Right ventricle myocardium inferior (tissue), 1 donor: ENCODE measurements at regions not wholly inside any gene's neighbourhood (a gene's known extent, or its start where the extent isn't known, plus 50 kb on each side); places are given as distances from the start of the nearest gene placed in this dataset.
"Not testable (repeated sequence)": the region's sequence is repeated elsewhere in the genome, so short reads cannot be mapped to it uniquely, and the experiment has no call there.

Experiments
- ATAC-seq: fragments of 200-7000 bp; cut with Tn5 transposase; one replicate; pipeline ENCODE4 v1.9.1; 2020; ENCODE audit warnings: mild to moderate bottlenecking, moderate library complexity
- DNase-seq: peaks from one replicate; pipeline ENCODE4 v3.0.0; 2021; ENCODE audit errors: missing footprints
- intact Hi-C: fragments of 100-400 bp; cut with DNase I; formaldehyde crosslinking; loops from one replicate; pipeline ENCODE4 v1.11.0; 2022
- donor health status: DM: no; HTN: yes; CAD: no; lungs with severe emphysema.

DNA sequence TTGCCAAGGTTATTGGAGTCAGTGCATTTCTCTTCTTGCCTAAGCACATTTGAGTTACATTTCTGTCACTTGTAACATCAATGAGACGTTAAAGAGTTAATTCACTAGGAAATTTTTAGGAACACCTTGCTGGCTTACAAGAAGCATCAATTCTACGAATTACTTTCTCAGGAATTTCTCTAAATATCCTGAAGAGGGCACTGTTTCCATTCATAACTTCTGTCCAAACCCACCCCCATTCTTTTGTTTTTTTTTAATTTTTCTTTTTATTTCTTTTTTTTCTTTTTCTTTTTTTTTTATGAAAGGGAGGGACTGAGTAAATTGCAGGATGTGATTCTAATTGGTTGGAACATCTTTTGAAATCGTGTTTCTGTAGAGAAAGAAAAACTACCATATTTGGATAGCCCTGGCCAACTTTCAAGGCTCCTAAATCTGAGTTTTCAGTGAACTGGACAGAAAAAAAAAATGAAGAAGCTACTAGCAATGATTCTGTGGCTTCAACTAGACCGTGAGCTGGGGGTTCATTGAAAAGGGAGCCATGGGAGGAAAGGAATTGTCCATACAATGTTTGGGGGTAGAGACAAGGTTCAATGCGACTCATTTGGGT, 285.3 kb downstream of the DAD1 start:
- intact Hi-C loops: no loop called here
- no peak for DNase-seq
- ATAC-seq: no peak

GRCh38 chr14:22300646-22301045, 288.4 kb downstream of the DAD1 start:
- ATAC-seq (no peak), DNase-seq (no peak)
- intact Hi-C loops: no loop called here

- intact Hi-C loops: no loop called here
Measured at GRCh38 chr14:22297376-22297775, 291.6 kb downstream of the DAD1 start.

GRCh38 chr14:22296722-22297121, 292.3 kb downstream of the DAD1 start:
- DNase-seq: no peak
- ATAC-seq: no peak
- intact Hi-C loops: no loop called here

More at GRCh38 chr14:22297376-22297775, 291.6 kb downstream of the DAD1 start:
- ATAC-seq: no peak
- DNase-seq: no peak

DNA sequence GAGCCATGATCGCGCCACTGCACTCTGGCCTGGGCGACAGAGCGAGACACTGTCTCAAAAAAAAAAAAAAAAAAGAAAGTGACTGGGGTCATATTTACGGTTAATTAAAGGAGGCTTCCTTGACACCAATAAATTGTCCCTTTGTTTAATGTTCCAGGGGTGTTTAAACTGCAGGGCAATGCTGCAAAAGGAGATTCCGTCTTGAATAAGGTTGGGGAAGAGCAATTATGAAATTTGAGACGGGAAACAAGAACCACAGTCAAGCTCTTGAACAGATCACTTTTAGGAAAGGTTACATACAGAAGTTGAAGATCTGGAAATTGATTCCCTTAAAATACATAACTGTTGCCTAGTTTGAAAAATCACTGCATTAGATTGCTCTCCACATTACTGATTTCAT, 292.9 kb downstream of the DAD1 start:
- ATAC-seq: no peak
- no peak for DNase-seq
- intact Hi-C loops: no loop called here

GRCh38 chr14:22291406-22291805, 297.6 kb downstream of the DAD1 start:
- DNase-seq: no peak
- ATAC-seq: no peak
- intact Hi-C loops: no loop called here

- intact Hi-C loops: no loop called here
- no peak for ATAC-seq
- no peak for DNase-seq
Measured at GRCh38 chr14:22289570-22289969, 299.5 kb downstream of the DAD1 start.

- DNase-seq (no peak), ATAC-seq (no peak)
- intact Hi-C loops: no loop called here
Measured at GRCh38 chr14:22285991-22286390, 303.0 kb downstream of the DAD1 start.

- ATAC-seq (no peak), DNase-seq (no peak)
- intact Hi-C loops: no loop called here
Measured at GRCh38 chr14:22282949-22283348, 306.1 kb downstream of the DAD1 start.

- ATAC-seq (no peak), DNase-seq (no peak)
- intact Hi-C loops: no loop called here
Measured at GRCh38 chr14:22282417-22282816, 306.6 kb downstream of the DAD1 start.

DNA sequence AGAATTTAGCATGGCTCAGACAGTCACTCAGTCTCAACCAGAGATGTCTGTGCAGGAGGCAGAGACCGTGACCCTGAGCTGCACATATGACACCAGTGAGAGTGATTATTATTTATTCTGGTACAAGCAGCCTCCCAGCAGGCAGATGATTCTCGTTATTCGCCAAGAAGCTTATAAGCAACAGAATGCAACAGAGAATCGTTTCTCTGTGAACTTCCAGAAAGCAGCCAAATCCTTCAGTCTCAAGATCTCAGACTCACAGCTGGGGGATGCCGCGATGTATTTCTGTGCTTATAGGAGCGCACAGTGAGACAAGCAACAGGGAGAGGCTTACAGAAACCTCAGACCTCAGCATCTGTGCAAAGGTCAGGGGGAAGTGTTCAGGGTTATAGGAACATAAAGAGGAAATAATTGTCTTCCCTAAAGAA, 307.6 kb downstream of the DAD1 start:
- ATAC-seq: not testable (repeated sequence)

DNA sequence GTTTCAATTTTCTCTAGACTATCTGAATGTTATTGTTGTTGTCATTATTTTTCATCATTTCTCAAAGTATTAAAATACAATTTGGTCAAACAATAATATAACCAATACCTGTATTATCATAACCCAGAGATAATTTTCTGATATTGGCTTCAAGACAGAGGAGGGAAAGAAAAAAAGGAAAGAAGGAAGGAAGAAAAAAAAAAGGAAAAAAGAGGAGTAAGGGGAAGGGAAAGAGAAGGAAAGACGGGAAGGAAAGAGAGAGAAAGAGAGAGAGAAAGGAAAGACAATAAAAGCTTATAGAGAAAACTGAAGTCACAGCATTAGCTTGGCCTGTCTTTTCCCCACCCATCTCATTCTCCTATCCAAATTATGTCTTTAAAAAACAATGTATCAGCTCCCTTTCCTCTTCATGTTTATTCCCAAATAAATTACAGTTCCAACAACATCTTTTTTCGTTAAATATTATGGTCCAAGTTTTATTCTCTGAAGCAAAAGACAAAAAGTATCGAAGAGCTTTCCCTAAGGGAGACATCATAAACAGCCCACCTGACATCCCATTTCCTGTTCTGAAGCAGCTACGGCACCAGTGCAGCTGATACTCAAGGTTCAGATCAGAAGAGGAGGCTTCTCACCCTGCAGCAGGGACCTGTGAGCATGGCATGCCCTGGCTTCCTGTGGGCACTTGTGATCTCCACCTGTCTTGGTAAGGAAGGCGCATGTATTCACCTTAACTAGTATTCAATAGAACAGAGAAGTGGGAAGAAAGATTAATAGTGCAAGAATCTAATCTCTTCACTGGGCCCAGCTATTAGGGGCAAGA, 308.3 kb downstream of the DAD1 start:
- intact Hi-C loops: no loop called here
- ATAC-seq (no peak), DNase-seq (no peak)

More for the DNA sequence above, 307.6 kb downstream of the DAD1 start:
- intact Hi-C loops, DNase-seq: not testable (repeated sequence)

- ATAC-seq (no peak), DNase-seq (no peak)
- intact Hi-C loops: no loop called here
Measured at GRCh38 chr14:22276913-22277816, 311.9 kb downstream of the DAD1 start.

DNA sequence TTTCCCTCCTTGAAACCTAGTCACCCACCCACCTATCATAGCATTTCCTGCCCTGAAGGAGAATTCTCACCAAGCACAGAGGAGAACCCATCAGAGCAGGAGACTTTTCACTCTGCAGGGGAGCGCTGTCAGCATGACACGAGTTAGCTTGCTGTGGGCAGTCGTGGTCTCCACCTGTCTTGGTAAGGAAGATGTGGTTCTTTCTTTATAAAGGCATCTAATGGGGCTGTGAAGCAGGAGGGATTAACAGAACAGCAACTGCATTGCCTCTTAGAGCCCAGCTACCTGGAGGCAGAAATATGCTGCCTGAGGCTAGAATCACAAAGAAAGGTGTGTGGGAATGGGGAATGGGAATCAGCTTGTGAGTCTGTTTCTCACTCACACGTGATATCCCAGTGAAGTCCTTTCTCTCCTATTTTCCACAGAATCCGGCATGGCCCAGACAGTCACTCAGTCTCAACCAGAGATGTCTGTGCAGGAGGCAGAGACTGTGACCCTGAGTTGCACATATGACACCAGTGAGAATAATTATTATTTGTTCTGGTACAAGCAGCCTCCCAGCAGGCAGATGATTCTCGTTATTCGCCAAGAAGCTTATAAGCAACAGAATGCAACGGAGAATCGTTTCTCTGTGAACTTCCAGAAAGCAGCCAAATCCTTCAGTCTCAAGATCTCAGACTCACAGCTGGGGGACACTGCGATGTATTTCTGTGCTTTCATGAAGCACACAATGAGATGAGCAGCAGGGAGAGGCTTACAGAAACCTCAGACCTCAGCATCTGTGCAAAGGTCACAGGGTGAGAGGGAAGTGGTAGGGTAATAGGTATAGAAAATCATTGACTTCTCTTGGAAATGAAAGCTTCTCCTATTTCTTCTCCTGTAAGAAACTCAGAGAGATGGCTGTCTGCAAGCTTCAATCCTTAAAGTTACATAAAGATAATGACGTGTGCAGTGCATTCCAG, 316.9 kb downstream of the DAD1 start:
- intact Hi-C loops: no loop called here
- DNase-seq (no peak), ATAC-seq (no peak)

- intact Hi-C loops: no loop called here
- DNase-seq (no peak), ATAC-seq (no peak)
Measured at GRCh38 chr14:22268875-22269274, 320.1 kb downstream of the DAD1 start.

- intact Hi-C loops: no loop called here
- ATAC-seq (no peak), DNase-seq (no peak)
Measured at GRCh38 chr14:22266683-22267082, 322.3 kb downstream of the DAD1 start.

DNA sequence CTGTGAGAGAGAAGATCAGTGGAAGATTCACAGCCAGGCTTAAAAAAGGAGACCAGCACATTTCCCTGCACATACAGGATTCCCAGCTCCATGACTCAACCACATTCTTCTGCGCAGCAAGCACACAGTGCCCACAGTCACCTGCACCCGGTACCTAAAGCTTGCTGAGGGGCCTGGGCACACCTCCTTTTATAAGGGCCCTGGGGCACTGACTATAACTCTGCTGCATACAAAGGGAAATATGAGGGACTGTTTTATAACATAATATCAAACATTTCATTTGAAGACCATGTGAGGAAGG, 322.9 kb downstream of the DAD1 start:
- ATAC-seq (no peak), DNase-seq (no peak)
- intact Hi-C loops: no loop called here

DNA sequence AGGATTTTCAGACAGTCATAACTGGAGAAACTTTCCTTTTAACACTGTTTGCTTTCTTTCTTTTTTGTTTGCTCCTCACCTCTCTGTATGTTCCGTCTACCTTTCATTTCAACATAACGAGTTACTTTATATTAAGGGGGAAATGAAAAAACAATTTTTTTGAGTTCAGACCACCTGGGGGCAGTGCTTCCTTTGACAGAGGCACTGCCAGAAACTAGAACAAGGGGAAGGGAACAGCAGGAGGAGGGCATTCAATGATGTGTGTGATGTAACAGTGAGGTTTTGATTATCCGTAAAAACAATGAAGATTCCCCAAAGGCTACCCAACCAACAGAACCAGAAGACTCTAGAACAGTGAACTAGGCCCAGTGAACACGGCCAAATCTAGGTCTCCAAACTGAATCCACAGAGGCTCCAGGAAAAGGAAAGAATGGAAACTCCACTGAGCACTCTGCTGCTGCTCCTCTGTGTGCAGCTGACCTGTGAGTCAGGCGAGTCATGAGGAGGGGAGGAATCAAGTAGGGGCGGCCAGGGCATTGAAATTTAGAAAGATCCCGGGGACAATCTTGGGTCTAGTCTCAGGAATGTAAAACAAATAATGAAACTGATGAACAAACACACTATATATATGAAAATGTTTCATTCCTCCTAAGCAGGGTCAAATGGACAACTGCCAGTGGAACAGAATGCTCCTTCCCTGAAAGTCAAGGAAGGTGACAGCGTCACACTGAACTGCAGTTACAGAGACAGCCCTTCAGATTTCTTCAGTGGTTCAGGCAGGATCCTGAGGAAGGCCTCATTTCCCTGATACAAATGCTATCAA, 323.5 kb downstream of the DAD1 start:
- intact Hi-C loops: no loop called here
- no peak for DNase-seq
- peak; percentile 34 for ATAC-seq
